Neural progenitor cell (in vitro differentiated cells): ENCODE measurements at regions not wholly inside any gene's neighbourhood (a gene's known extent, or its start where the extent isn't known, plus 50 kb on each side); places are given as distances from the start of the nearest gene placed in this dataset.

Experiments used
- DNase-seq: peaks from one replicate; pipeline ENCODE4 v3.0.0-alpha.2; 2016; ENCODE audit warnings: low spot score
- H2AFZ ChIP-seq: fragments of 200-600 bp; sonication (generic); replicated peaks from 2 replicates; pipeline ENCODE4 v1.6.1; 2016; ENCODE audit warnings: antibody characterized with exemption
- H3F3A ChIP-seq: fragments of 200-600 bp; sonication (generic); 2 replicates; pipeline ENCODE4 v1.6.1; 2016; ENCODE audit warnings: antibody characterized with exemption, low read depth
- H3K27ac ChIP-seq: fragments of 200-600 bp; sonication (generic); 2 replicates; pipeline ENCODE4 v1.5.1; 2016; ENCODE audit warnings: mild to moderate bottlenecking
- H3K27me3 ChIP-seq: fragments of 200-600 bp; sonication (generic); 2 replicates; pipeline ENCODE4 v1.6.1; 2016; ENCODE audit warnings: mild to moderate bottlenecking, moderate library complexity
- H3K36me3 ChIP-seq: fragments of 200-600 bp; sonication (generic); 2 replicates; pipeline ENCODE4 v1.5.1; 2016
- H3K4me1 ChIP-seq: fragments of 200-600 bp; sonication (generic); 2 replicates; pipeline ENCODE4 v1.6.1; 2016; ENCODE audit warnings: mixed run types
- H3K4me2 ChIP-seq: fragments of 200-600 bp; sonication (generic); 2 replicates; pipeline ENCODE4 v1.6.1; 2016
- H3K4me3 ChIP-seq: fragments of 200-600 bp; sonication (generic); 2 replicates; pipeline ENCODE4 v1.5.1; 2016
- H3K79me2 ChIP-seq: fragments of 200-600 bp; sonication (generic); 2 replicates; pipeline ENCODE4 v1.6.1; 2016; ENCODE audit warnings: low read depth
- H3K9ac ChIP-seq: fragments of 200-600 bp; sonication (generic); 2 replicates; pipeline ENCODE4 v1.6.1; 2016
- H3K9me3 ChIP-seq: fragments of 200-600 bp; sonication (generic); 2 replicates; pipeline ENCODE4 v1.5.1; 2016; ENCODE audit warnings: low read depth
- H4K20me1 ChIP-seq: fragments of 200-600 bp; sonication (generic); 2 replicates; pipeline ENCODE4 v1.6.1; 2016; ENCODE audit warnings: low read depth
- H3K27ac Mint-ChIP-seq: 3 replicates; pipeline ENCODE4 v1.8.0; 2021; ENCODE audit warnings: mixed read lengths
- H3K27me3 Mint-ChIP-seq: 2 replicates; pipeline ENCODE4 v1.8.0; 2022; ENCODE audit warnings: low read depth, mild to moderate bottlenecking, inconsistent platforms, moderate library complexity, mixed read lengths; ENCODE audit not compliant: insufficient read depth
- H3K36me3 Mint-ChIP-seq: 3 replicates; pipeline ENCODE4 v1.8.0; 2021; ENCODE audit warnings: mixed read lengths
- H3K4me1 Mint-ChIP-seq: 3 replicates; pipeline ENCODE4 v1.8.0; 2021; ENCODE audit warnings: mixed read lengths
- H3K4me3 Mint-ChIP-seq: 3 replicates; pipeline ENCODE4 v1.8.0; 2021; ENCODE audit warnings: mild to moderate bottlenecking, moderate library complexity, mixed read lengths
- H3K9me3 Mint-ChIP-seq: 3 replicates; pipeline ENCODE4 v1.8.0; 2020; ENCODE audit warnings: mixed read lengths
- CTCF ChIP-seq: fragments of 200-600 bp; sonication (generic); IDR thresholded peaks from 2 replicates; pipeline ENCODE4 v1.5.1; 2017; ENCODE audit warnings: antibody characterized with exemption, mild to moderate bottlenecking
- EZH2 ChIP-seq: fragments of 200-600 bp; sonication (generic); IDR thresholded peaks from 2 replicates; pipeline ENCODE4 v1.6.1; 2017; ENCODE audit warnings: antibody characterized with exemption, mild to moderate bottlenecking, moderate library complexity
- EZH2phosphoT487 ChIP-seq: fragments of 200-600 bp; sonication (generic); IDR thresholded peaks from 2 replicates; pipeline ENCODE4 v1.6.1; 2017; ENCODE audit warnings: antibody characterized with exemption

DNA sequence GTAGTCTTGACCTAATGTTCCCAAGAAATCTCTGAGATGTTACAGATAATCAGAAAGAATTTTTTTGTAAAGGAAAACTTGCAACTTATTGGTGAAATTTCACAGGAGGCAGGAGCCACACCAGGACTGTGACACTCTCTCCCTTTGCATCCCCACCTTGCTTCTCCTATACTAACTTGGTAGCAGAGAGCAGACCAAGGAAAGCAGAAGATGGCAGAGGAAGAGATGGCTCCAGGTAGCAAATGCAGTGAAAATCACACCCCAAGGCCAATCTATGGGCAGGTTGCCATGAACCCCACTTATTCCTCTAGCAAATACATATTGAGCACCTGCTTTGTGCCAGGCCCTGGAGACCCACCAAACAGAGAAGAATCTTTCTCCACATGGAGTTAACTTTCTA lies 303.4 kb upstream of the C1orf174 start:
- Mint-ChIP-seq H3K9me3 (peaks cover 27% of the 10 kb centered on the region), H3K4me1 (no peaks in the 10 kb centered on the region), H3K27ac (no peak overlapping the region), H3K4me3 (no peak overlapping the region), H3K36me3 (no peaks in the 10 kb centered on the region), H3K27me3 (peaks cover 3% of the 10 kb centered on the region)
- H3K9me3 ChIP-seq = no peaks in the 10 kb centered on the region
- H3K27ac ChIP-seq = no peak overlapping the region
- H3K79me2 ChIP-seq = no peaks in the 10 kb centered on the region
- H3K27me3 ChIP-seq = no peaks in the 10 kb centered on the region
- DNase-seq = no peak
- no peaks in the 10 kb centered on the region for H4K20me1 ChIP-seq
- no peak overlapping the region for H3K4me2 ChIP-seq
- H3K9ac ChIP-seq = no peak overlapping the region
- TF ChIP-seq EZH2phosphoT487 (no peak), EZH2 (no peak), CTCF (no peak)
- no peaks in the 10 kb centered on the region for H3K36me3 ChIP-seq
- H2AFZ ChIP-seq = no peak overlapping the region
- no peaks in the 10 kb centered on the region for H3K4me1 ChIP-seq
- no peaks in the 10 kb centered on the region for H3F3A ChIP-seq
- no peak overlapping the region for H3K4me3 ChIP-seq

- Histone ChIP-seq H3K4me3 (no peak overlapping the region), H3K4me2 (no peak overlapping the region), H3K9me3 (no peaks in the 10 kb centered on the region), H3K36me3 (no peaks in the 10 kb centered on the region), H2AFZ (no peak overlapping the region), H3K79me2 (no peaks in the 10 kb centered on the region), H3F3A (no peaks in the 10 kb centered on the region), H4K20me1 (no peaks in the 10 kb centered on the region), H3K27me3 (no peaks in the 10 kb centered on the region), H3K9ac (no peak overlapping the region), H3K27ac (no peak overlapping the region), H3K4me1 (peaks cover 5% of the 10 kb centered on the region)
- H3K4me3 Mint-ChIP-seq = no peak overlapping the region
- peaks cover 3% of the 10 kb centered on the region for H3K27me3 Mint-ChIP-seq
- H3K36me3 Mint-ChIP-seq = no peaks in the 10 kb centered on the region
- TF ChIP-seq CTCF = no peak
- TF ChIP-seq EZH2phosphoT487 = no peak
- no peak for TF ChIP-seq EZH2
- peaks cover 5% of the 10 kb centered on the region for H3K4me1 Mint-ChIP-seq
- peaks cover 24% of the 10 kb centered on the region for H3K9me3 Mint-ChIP-seq
- DNase-seq = no peak
- no peak overlapping the region for H3K27ac Mint-ChIP-seq
Measured at GRCh38 chr1:4207183-4207582, 307.1 kb upstream of the C1orf174 start.

- peaks cover 5% of the 10 kb centered on the region for H3K4me1 ChIP-seq
- peaks cover under 1% of the 10 kb centered on the region for H3K27me3 Mint-ChIP-seq
- H2AFZ ChIP-seq = no peak overlapping the region
- peaks cover 22% of the 10 kb centered on the region for H3K9me3 Mint-ChIP-seq
- H3K36me3 Mint-ChIP-seq = no peaks in the 10 kb centered on the region
- no peak for DNase-seq
- H4K20me1 ChIP-seq = no peaks in the 10 kb centered on the region
- no peaks in the 10 kb centered on the region for H3K9me3 ChIP-seq
- no peaks in the 10 kb centered on the region for H3K27me3 ChIP-seq
- H3K4me3 Mint-ChIP-seq = no peak overlapping the region
- no peaks in the 10 kb centered on the region for H3F3A ChIP-seq
- TF ChIP-seq EZH2 = no peak
- no peak for TF ChIP-seq EZH2phosphoT487
- no peak for TF ChIP-seq CTCF
- H3K4me1 Mint-ChIP-seq = peaks cover 12% of the 10 kb centered on the region
- H3K79me2 ChIP-seq = no peaks in the 10 kb centered on the region
- H3K27ac ChIP-seq = no peak overlapping the region
- no peak overlapping the region for H3K9ac ChIP-seq
- no peak overlapping the region for H3K4me2 ChIP-seq
- H3K27ac Mint-ChIP-seq = no peak overlapping the region
- no peaks in the 10 kb centered on the region for H3K36me3 ChIP-seq
- H3K4me3 ChIP-seq = no peak overlapping the region
Measured at GRCh38 chr1:4207842-4208692, 308.0 kb upstream of the C1orf174 start.
